ENCODE measurements at regions not wholly inside any gene's neighbourhood (a gene's known extent, or its start where the extent isn't known, plus 50 kb on each side); places are given as distances from the start of the nearest gene placed in this dataset.

DNA sequence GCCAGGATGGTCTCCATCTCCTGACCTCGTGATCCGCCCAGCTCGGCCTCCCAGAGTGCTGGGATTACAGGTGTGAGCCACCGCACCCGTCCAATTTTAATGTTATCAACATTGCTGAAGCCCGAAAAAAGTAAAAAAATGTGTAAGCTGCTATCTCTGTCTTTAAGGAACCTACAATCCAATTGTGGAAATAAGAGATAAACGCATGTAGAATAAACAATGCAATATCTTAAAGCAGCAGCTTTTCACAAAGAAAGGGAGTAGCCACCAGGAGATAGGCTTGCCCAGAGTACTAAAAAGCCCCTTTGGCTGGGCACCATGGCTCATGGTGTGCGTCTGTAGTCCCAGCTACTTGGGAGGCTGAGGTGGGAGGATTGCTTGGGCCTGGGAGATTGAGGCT lies 282.9 kb upstream of the LYZL1 start:
- TF ChIP-seq, protein P1, sequence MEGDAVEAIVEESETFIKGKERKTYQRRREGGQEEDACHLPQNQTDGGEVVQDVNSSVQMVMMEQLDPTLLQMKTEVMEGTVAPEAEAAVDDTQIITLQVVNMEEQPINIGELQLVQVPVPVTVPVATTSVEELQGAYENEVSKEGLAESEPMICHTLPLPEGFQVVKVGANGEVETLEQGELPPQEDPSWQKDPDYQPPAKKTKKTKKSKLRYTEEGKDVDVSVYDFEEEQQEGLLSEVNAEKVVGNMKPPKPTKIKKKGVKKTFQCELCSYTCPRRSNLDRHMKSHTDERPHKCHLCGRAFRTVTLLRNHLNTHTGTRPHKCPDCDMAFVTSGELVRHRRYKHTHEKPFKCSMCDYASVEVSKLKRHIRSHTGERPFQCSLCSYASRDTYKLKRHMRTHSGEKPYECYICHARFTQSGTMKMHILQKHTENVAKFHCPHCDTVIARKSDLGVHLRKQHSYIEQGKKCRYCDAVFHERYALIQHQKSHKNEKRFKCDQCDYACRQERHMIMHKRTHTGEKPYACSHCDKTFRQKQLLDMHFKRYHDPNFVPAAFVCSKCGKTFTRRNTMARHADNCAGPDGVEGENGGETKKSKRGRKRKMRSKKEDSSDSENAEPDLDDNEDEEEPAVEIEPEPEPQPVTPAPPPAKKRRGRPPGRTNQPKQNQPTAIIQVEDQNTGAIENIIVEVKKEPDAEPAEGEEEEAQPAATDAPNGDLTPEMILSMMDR (tag by site-specific recombination; IDR thresholded peaks at IDR 0.05) = no peak
- TF ChIP-seq ZSCAN5A (tag by site-specific recombination; IDR thresholded peaks at IDR 0.05) (no peak), REST (tag by site-specific recombination; IDR thresholded peaks at IDR 0.05) (no peak), ZNF398 (tag by site-specific recombination; IDR thresholded peaks at IDR 0.05) (no peak), HIC1 (tag by site-specific recombination; IDR thresholded peaks at IDR 0.05) (no peak), ZNF792 (tag by site-specific recombination; IDR thresholded peaks at IDR 0.05) (no peak), ZBTB7A (tag by site-specific recombination; IDR thresholded peaks at IDR 0.05; ENCODE audit: low read depth) (no peak), MEIS1 (CRISPR knock-in tag; IDR thresholded peaks at IDR 0.05; ENCODE audit: borderline replicate concordance) (no peak), ZNF621 (tag by site-specific recombination; IDR thresholded peaks at IDR 0.05) (no peak), ZNF747 (tag by site-specific recombination; IDR thresholded peaks at IDR 0.05) (no peak), ZNF121 (tag by site-specific recombination; IDR thresholded peaks at IDR 0.05) (no peak), ATF2 (tag by site-specific recombination; IDR thresholded peaks at IDR 0.05; ENCODE audit: low read depth) (no peak)
- TF ChIP-seq, protein P2, sequence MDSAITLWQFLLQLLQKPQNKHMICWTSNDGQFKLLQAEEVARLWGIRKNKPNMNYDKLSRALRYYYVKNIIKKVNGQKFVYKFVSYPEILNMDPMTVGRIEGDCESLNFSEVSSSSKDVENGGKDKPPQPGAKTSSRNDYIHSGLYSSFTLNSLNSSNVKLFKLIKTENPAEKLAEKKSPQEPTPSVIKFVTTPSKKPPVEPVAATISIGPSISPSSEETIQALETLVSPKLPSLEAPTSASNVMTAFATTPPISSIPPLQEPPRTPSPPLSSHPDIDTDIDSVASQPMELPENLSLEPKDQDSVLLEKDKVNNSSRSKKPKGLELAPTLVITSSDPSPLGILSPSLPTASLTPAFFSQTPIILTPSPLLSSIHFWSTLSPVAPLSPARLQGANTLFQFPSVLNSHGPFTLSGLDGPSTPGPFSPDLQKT (IDR thresholded peaks at IDR 0.05; ENCODE audit: borderline replicate concordance, low read depth, low read length) = no peak
